ENCODE measurements at regions not wholly inside any gene's neighbourhood (a gene's known extent, or its start where the extent isn't known, plus 50 kb on each side); places are given as distances from the start of the nearest gene placed in this dataset.

GRCh38 chr2:67838205-67838604 is 224.6 kb downstream of the C1D start:
- ATAC-seq (replicated peaks; ENCODE audit: extremely low read depth, poor library complexity, severe bottlenecking), result no peak
- H3K4me1 Mint-ChIP-seq, result no peaks in the 10 kb centered on the region

GRCh38 chr2:67839242-67839641 is 223.6 kb downstream of the C1D start:
- Mint-ChIP-seq H3K4me1 (no peaks in the 10 kb centered on the region), H3K27me3 (peaks cover 24% of the 10 kb centered on the region), H3K27ac (ENCODE audit: low read depth) (no peak overlapping the region), H3K4me3 (no peak overlapping the region), H3K9me3 (no peaks in the 10 kb centered on the region), H3K36me3 (ENCODE audit: insufficient read depth) (no peaks in the 10 kb centered on the region)
- no peak for ATAC-seq (replicated peaks; ENCODE audit: extremely low read depth, poor library complexity, severe bottlenecking)
- no peak for DNase-seq (ENCODE audit: low spot score in 2 of 2)

More at GRCh38 chr2:67838205-67838604, 224.6 kb downstream of the C1D start:
- Mint-ChIP-seq H3K9me3 (no peaks in the 10 kb centered on the region), H3K4me3 (no peak overlapping the region), H3K27me3 (peaks cover 23% of the 10 kb centered on the region), H3K27ac (ENCODE audit: low read depth) (no peak overlapping the region), H3K36me3 (ENCODE audit: insufficient read depth) (peaks cover 1% of the 10 kb centered on the region)
- no peak for DNase-seq (ENCODE audit: low spot score in 2 of 2)

GRCh38 chr2:67839668-67840067 is 223.1 kb downstream of the C1D start:
- no peak overlapping the region for H3K4me3 Mint-ChIP-seq
- H3K36me3 Mint-ChIP-seq (ENCODE audit: insufficient read depth), result no peaks in the 10 kb centered on the region
- peaks cover 28% of the 10 kb centered on the region for H3K27me3 Mint-ChIP-seq
- DNase-seq (ENCODE audit: low spot score in 2 of 2) (no peak), ATAC-seq (replicated peaks; ENCODE audit: extremely low read depth, poor library complexity, severe bottlenecking) (no peak)
- H3K4me1 Mint-ChIP-seq, result no peaks in the 10 kb centered on the region
- H3K9me3 Mint-ChIP-seq, result no peaks in the 10 kb centered on the region
- no peak overlapping the region for H3K27ac Mint-ChIP-seq (ENCODE audit: low read depth)

- no peak for ATAC-seq (replicated peaks; ENCODE audit: extremely low read depth, poor library complexity, severe bottlenecking)
- Mint-ChIP-seq H3K4me1 (no peaks in the 10 kb centered on the region), H3K27ac (ENCODE audit: low read depth) (no peak overlapping the region), H3K4me3 (no peak overlapping the region), H3K9me3 (no peaks in the 10 kb centered on the region), H3K27me3 (peaks cover 37% of the 10 kb centered on the region), H3K36me3 (ENCODE audit: insufficient read depth) (no peaks in the 10 kb centered on the region)
- DNase-seq (ENCODE audit: low spot score in 2 of 2), result no peak
These were observed 222.2 kb downstream of the C1D start for GRCh38 chr2:67840460-67841068.

- DNase-seq (ENCODE audit: low spot score in 2 of 2) (no peak), ATAC-seq (replicated peaks; ENCODE audit: extremely low read depth, poor library complexity, severe bottlenecking) (no peak)
- no peaks in the 10 kb centered on the region for H3K9me3 Mint-ChIP-seq
- no peak overlapping the region for H3K4me3 Mint-ChIP-seq
- no peaks in the 10 kb centered on the region for H3K36me3 Mint-ChIP-seq (ENCODE audit: insufficient read depth)
- no peak overlapping the region for H3K27ac Mint-ChIP-seq (ENCODE audit: low read depth)
- H3K4me1 Mint-ChIP-seq, result no peaks in the 10 kb centered on the region
- H3K27me3 Mint-ChIP-seq, result peaks cover 40% of the 10 kb centered on the region
These were observed 221.1 kb downstream of the C1D start for GRCh38 chr2:67841711-67842110.

DNA sequence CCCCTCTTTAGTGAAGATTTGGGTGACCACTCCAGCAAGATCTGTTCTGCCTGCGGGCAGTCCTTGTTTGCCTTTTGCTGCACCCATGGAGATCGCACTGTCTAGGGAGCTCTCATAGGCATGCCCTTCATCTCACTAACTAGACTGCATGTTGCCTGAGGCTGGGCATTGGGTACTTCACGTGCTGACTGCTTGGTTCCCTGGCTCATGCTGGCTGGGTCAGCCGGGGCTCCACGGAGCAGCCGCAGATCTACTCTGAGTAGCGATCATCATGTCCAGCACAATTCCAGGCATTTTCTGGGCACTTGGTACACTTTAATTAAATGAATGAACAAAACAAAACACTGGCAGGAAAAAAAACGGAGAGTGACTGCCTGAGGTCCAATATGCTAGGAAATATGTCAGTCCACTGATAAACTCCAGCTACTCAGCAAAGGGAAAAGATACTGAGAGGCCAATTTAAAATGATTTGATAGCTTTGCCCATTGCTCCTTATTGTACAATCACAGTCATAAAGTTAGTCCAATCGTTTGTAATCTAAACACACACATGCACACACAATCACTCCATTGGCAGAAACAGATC is 220.3 kb downstream of the C1D start:
- Mint-ChIP-seq H3K36me3 (ENCODE audit: insufficient read depth) (no peaks in the 10 kb centered on the region), H3K4me1 (no peaks in the 10 kb centered on the region), H3K27me3 (peaks cover 40% of the 10 kb centered on the region), H3K9me3 (no peaks in the 10 kb centered on the region), H3K4me3 (no peak overlapping the region), H3K27ac (ENCODE audit: low read depth) (no peak overlapping the region)
- ATAC-seq (replicated peaks; ENCODE audit: extremely low read depth, poor library complexity, severe bottlenecking) (no peak), DNase-seq (ENCODE audit: low spot score in 2 of 2) (no peak)

GRCh38 chr2:67844024-67844540 is 218.7 kb downstream of the C1D start:
- H3K4me1 Mint-ChIP-seq, result no peaks in the 10 kb centered on the region
- H3K4me3 Mint-ChIP-seq, result no peak overlapping the region
- no peak for ATAC-seq (replicated peaks; ENCODE audit: extremely low read depth, poor library complexity, severe bottlenecking)
- H3K36me3 Mint-ChIP-seq (ENCODE audit: insufficient read depth), result no peaks in the 10 kb centered on the region
- DNase-seq (ENCODE audit: low spot score in 2 of 2), result no peak
- peaks cover 40% of the 10 kb centered on the region for H3K27me3 Mint-ChIP-seq
- H3K9me3 Mint-ChIP-seq, result no peaks in the 10 kb centered on the region
- H3K27ac Mint-ChIP-seq (ENCODE audit: low read depth), result no peak overlapping the region

DNA sequence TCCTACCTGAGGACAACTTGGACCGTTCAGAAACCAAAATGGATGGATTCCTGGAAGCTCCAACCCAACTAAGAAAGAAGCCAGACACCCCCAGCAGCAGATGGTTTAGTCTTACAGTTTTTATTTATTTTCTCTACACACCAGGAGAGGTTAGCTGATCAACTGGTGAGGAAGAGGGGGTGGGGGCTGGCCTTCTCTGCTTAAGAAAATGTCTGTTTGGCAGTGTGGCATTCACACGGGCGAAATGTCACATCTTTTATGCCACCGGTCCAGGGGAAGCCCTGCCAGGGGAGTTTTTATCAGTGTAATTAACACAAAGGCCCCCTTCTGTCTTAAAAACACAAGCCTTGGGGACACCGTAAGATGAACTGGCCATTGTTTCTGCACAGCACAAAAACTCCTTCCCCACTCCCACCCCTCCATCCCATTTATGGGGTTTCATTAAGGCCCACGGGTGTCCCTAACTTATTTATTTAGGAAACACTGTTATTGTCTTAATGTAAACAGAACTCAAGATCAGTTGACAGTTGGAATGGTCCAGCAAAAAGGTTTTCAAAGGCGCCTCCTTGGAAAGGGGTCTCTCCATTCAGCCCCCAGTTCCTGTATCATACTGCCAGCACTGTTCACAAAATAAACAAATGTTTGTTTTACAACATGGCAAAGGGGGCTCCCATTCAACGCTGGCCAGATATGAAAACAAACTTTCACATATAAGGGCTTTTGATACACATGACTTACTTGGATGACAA is 217.0 kb downstream of the C1D start:
- Mint-ChIP-seq H3K4me1 (no peaks in the 10 kb centered on the region), H3K9me3 (no peaks in the 10 kb centered on the region), H3K4me3 (no peak overlapping the region), H3K27me3 (peaks cover 42% of the 10 kb centered on the region), H3K36me3 (ENCODE audit: insufficient read depth) (no peaks in the 10 kb centered on the region), H3K27ac (ENCODE audit: low read depth) (no peak overlapping the region)
- DNase-seq (ENCODE audit: low spot score in 2 of 2) (no peak), ATAC-seq (replicated peaks; ENCODE audit: extremely low read depth, poor library complexity, severe bottlenecking) (no peak)

DNA sequence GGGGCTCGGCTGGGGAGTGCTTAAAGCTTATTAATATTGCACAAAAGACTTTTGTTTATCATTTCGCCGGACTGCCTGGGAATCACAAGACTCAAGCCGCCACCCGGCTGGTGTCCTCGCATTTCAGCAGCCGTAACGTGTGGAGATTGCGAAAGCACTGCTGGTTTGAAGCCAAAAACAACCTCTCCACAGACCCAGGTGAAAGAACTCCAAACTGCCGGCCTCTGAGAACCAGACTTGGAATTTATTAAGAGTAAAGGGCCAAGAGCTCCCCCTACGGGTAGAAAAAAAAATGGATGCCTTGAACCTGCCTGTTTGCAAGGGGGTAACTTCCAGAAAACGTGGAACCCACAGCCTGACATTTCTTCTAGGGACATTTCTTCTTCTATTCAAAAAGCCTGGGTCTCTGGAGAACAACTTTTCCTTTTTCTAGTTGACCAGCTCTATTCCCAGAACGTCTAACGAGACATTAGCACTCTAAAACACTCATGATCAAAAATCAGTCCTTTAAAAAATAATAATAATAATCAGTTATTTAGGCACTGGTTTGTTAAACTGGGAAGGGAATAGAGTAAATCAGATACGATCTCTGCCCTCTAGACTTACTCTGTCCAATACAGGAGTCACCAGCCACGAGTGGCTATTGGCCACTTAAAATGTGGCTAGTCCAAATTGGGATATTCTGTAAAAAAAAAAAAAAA is 216.3 kb downstream of the C1D start:
- no peak overlapping the region for H3K27ac Mint-ChIP-seq (ENCODE audit: low read depth)
- peaks cover 49% of the 10 kb centered on the region for H3K27me3 Mint-ChIP-seq
- ATAC-seq (replicated peaks; ENCODE audit: extremely low read depth, poor library complexity, severe bottlenecking), result no peak
- H3K36me3 Mint-ChIP-seq (ENCODE audit: insufficient read depth), result no peaks in the 10 kb centered on the region
- no peak overlapping the region for H3K4me3 Mint-ChIP-seq
- peak in 1 of 2 donors; percentile 9 for DNase-seq (ENCODE audit: low spot score in 2 of 2)
- no peaks in the 10 kb centered on the region for H3K9me3 Mint-ChIP-seq
- H3K4me1 Mint-ChIP-seq, result no peaks in the 10 kb centered on the region

DNA sequence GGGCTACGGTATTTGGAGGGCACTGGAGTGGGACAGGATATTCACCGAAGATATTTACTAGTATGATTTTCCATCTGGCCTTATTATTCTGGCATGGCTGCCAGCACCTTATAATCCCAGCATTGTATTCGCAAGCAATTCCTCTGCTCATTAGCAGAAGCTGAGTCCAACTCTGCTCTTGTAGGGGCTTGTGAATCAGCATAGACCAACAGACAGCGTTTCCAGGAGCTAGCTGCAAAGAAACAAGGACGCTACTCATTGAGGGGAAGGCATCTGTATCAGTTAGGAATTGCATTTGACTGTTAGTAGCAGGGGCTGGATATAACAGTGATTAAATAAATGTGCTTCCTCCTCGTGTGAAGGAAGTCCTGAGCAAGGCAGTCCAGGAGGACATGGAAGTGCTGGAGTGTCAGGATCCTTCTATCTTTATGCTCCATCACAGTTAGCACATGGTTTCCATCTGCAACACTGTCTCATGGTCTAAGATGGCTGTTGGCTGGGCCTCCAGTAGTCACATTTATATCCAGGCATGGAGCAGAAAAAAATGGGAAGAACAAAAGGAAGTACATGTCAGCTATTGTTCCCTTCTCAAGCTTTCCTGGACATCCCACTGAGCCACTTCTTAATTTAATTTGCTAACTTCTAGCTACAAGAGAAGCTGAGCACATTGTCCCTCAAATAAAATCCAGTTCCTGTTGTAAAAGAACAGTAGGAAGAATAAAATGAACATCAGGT is 214.1 kb downstream of the C1D start:
- DNase-seq (ENCODE audit: low spot score in 2 of 2) (no peak), ATAC-seq (replicated peaks; ENCODE audit: extremely low read depth, poor library complexity, severe bottlenecking) (no peak)
- no peaks in the 10 kb centered on the region for H3K36me3 Mint-ChIP-seq (ENCODE audit: insufficient read depth)
- no peak overlapping the region for H3K4me3 Mint-ChIP-seq
- no peaks in the 10 kb centered on the region for H3K4me1 Mint-ChIP-seq
- peaks cover 34% of the 10 kb centered on the region for H3K27me3 Mint-ChIP-seq
- H3K27ac Mint-ChIP-seq (ENCODE audit: low read depth), result no peak overlapping the region
- no peaks in the 10 kb centered on the region for H3K9me3 Mint-ChIP-seq

GRCh38 chr2:67851016-67851415 is 211.8 kb downstream of the C1D start:
- no peak for ATAC-seq (replicated peaks; ENCODE audit: extremely low read depth, poor library complexity, severe bottlenecking)
- no peaks in the 10 kb centered on the region for H3K36me3 Mint-ChIP-seq (ENCODE audit: insufficient read depth)
- DNase-seq (ENCODE audit: low spot score in 2 of 2), result no peak
- no peak overlapping the region for H3K4me3 Mint-ChIP-seq
- H3K27ac Mint-ChIP-seq (ENCODE audit: low read depth), result no peak overlapping the region
- H3K4me1 Mint-ChIP-seq, result no peaks in the 10 kb centered on the region
- no peaks in the 10 kb centered on the region for H3K9me3 Mint-ChIP-seq
- H3K27me3 Mint-ChIP-seq, result peaks cover 13% of the 10 kb centered on the region
